HEK293T (cell line): ENCODE measurements at regions not wholly inside any gene's neighbourhood (a gene's known extent, or its start where the extent isn't known, plus 50 kb on each side); places are given as distances from the start of the nearest gene placed in this dataset.

Experiments used
- BHLHE40 ChIP-seq: fragments of 450-650 bp; IDR thresholded peaks from 2 replicates; pipeline ENCODE4 v1.6.1; 2016; ENCODE audit warnings: mild to moderate bottlenecking, moderate library complexity, borderline replicate concordance
- ELF4 ChIP-seq: fragments of 450-650 bp; IDR thresholded peaks from 2 replicates; pipeline ENCODE4 v1.6.1; 2017; ENCODE audit warnings: antibody characterized with exemption
- FOXK2 ChIP-seq: fragments of 450-650 bp; IDR thresholded peaks from 2 replicates; pipeline ENCODE4 v1.6.1; 2016; ENCODE audit warnings: mild to moderate bottlenecking
- LEF1 ChIP-seq: fragments of 450-650 bp; IDR thresholded peaks from 2 replicates; pipeline ENCODE4 v1.6.1; 2017; ENCODE audit warnings: mild to moderate bottlenecking, borderline replicate concordance
- PKNOX1 ChIP-seq: fragments of 450-650 bp; IDR thresholded peaks from 2 replicates; pipeline ENCODE4 v1.6.1; 2016

DNA sequence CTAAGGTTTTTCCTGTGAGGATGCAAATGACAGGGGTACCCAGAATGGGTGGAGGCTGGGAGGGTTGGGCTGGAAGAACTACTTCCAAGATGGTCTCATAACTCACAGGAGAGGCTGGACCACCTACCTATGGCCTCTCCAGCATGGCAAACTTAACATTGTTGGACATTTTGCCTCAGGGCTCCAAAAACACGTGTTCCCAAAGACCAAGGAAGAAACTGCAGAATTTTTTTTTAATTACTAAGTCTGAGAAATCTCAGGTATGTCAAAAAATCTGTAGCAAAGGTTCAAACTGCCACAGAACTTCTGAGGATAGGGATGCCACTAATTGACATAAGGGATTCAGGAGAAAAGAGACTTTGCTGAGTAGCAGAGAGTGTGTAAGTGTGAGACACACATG is 270.8 kb downstream of the NNT start:
- TF ChIP-seq BHLHE40, result no peak
- TF ChIP-seq FOXK2, result no peak
- no peak for TF ChIP-seq PKNOX1
- no peak for TF ChIP-seq LEF1
- TF ChIP-seq ELF4, result no peak
